ENCODE measurements at regions not wholly inside any gene's neighbourhood (a gene's known extent, or its start where the extent isn't known, plus 50 kb on each side); places are given as distances from the start of the nearest gene placed in this dataset.

DNA sequence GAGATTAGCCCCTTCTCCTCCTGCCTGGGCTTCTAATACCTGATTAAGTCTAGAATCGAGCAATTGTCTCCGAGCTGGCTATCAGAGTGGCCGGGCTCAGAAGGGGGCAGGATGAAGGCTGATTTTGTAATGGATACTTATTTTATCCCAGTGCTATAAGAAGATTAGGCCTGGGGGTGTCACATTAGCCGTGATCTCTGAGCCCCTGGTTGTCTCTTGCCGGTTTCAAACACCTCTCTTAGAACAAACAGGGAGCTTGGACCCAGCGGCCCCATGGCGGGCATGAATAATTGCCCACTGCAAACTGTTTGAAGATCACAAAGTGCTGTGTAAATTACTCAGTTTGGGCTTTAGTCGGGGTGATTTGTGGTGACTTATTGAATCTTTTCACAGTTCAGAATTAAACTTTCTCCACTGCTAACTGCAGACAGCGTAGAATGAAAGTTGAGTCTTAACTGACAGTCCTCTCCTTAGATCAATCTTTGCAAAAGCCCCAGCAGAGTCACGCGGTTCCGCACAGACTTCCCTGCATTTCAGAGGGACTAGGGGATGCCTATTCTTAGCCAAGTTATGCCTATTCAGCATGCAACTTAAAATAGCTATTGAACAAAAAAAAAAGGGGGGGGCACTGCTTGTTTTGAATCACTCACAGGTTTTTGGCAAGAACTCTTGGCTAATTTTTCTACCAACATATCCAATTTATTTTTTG lies 200.6 kb upstream of the IRX1 start:
- DNase-seq (ENCODE audit: low read depth, low spot score) (no peak), ATAC-seq (no peak)
- POLR2A ChIA-PET, result no interaction called here
- intact Hi-C loops (cut with micrococcal nuclease; ENCODE audit: unreplicated experiment), result no loop called here
- no peak overlapping the region for H3K4me3 ChIP-seq (ENCODE audit: low read depth in 2 of 2, low read length in 2 of 2)
- TF ChIP-seq, protein P1, sequence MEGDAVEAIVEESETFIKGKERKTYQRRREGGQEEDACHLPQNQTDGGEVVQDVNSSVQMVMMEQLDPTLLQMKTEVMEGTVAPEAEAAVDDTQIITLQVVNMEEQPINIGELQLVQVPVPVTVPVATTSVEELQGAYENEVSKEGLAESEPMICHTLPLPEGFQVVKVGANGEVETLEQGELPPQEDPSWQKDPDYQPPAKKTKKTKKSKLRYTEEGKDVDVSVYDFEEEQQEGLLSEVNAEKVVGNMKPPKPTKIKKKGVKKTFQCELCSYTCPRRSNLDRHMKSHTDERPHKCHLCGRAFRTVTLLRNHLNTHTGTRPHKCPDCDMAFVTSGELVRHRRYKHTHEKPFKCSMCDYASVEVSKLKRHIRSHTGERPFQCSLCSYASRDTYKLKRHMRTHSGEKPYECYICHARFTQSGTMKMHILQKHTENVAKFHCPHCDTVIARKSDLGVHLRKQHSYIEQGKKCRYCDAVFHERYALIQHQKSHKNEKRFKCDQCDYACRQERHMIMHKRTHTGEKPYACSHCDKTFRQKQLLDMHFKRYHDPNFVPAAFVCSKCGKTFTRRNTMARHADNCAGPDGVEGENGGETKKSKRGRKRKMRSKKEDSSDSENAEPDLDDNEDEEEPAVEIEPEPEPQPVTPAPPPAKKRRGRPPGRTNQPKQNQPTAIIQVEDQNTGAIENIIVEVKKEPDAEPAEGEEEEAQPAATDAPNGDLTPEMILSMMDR (IDR thresholded peaks at IDR 0.05), result no peak
- no peak for TF ChIP-seq SIN3A (IDR thresholded peaks at IDR 0.05; ENCODE audit: borderline replicate concordance, insufficient read depth, low read depth, low read length)
- H3K27me3 ChIP-seq (ENCODE audit: control insufficient read depth, insufficient read depth, low read length), result no peaks in the 10 kb centered on the region
- CTCF ChIA-PET, result no interaction called here
- in situ Hi-C loops (cut with HindIII; ENCODE audit: low pct_unique_long_range_greater_than_20kb, low sequenced_read_pairs), result no loop called here
- no peaks in the 10 kb centered on the region for H3K36me3 ChIP-seq (ENCODE audit: control insufficient read depth, insufficient read depth, low read length)
- no peaks in the 10 kb centered on the region for H3K4me1 ChIP-seq (ENCODE audit: control insufficient read depth, insufficient read depth, low read length)
- H3K9me3 ChIP-seq (ENCODE audit: control insufficient read depth, insufficient read depth, low read depth, low read length), result no peaks in the 10 kb centered on the region
- BruUV-seq (replicated peaks), result no TSS peak
- H3K27ac ChIP-seq (ENCODE audit: low read length), result no peak overlapping the region

DNA sequence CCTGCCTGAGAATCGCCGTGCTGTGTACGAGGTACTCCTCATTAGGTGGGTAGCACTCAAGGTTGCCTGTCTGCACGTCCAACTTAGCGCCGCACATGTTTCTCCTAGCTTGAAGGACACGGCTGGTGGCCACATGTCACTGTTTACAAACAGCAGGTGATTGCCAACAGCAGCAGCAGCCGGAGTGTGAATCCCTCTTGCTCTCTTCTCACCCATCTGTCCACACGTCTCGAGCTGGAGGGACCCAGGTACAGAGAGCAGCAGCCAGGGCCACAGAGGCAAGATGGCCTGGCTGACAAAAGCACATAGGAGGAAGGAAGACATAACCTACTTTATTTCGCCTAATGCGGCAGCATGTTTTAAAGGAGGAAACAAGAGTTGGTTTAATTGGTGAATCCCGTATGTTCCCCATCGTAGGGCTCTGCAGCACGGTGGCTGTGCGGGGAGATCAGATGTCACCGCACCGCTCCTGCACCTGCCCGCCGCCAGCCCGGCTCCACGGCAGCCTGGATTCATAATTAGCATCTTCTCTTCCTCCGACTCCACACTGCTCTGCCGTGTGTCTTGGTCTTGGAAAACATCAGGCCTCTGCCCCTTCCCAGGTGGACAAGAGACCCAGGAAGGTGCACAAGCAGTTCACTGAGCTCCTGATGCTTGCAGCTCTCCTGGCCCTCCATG lies 201.6 kb upstream of the IRX1 start:
- BruUV-seq (replicated peaks), result no TSS peak
- no peak for TF ChIP-seq POLR2AphosphoS5 (IDR thresholded peaks at IDR 0.05; ENCODE audit: low read depth, low read length)
- no peak for TF ChIP-seq TCF7L2 (IDR thresholded peaks at IDR 0.05; ENCODE audit: low read depth, low read length)
- Histone ChIP-seq H3K27me3 (ENCODE audit: control insufficient read depth, insufficient read depth, low read length) (no peaks in the 10 kb centered on the region), H3K4me3 (ENCODE audit: low read depth in 2 of 2, low read length in 2 of 2) (no peak overlapping the region), H3K4me1 (ENCODE audit: control insufficient read depth, insufficient read depth, low read length) (no peaks in the 10 kb centered on the region), H3K27ac (ENCODE audit: low read length) (no peak overlapping the region), H3K9me3 (ENCODE audit: control insufficient read depth, insufficient read depth, low read depth, low read length) (no peaks in the 10 kb centered on the region), H3K36me3 (ENCODE audit: control insufficient read depth, insufficient read depth, low read length) (no peaks in the 10 kb centered on the region)
- POLR2A ChIA-PET, result no interaction called here
- CTCF ChIA-PET, result no interaction called here
- in situ Hi-C loops (cut with HindIII; ENCODE audit: low pct_unique_long_range_greater_than_20kb, low sequenced_read_pairs), result no loop called here
- no peak for DNase-seq (ENCODE audit: low read depth, low spot score)
- intact Hi-C loops (cut with micrococcal nuclease; ENCODE audit: unreplicated experiment), result no loop called here
- ATAC-seq, result no peak

DNA sequence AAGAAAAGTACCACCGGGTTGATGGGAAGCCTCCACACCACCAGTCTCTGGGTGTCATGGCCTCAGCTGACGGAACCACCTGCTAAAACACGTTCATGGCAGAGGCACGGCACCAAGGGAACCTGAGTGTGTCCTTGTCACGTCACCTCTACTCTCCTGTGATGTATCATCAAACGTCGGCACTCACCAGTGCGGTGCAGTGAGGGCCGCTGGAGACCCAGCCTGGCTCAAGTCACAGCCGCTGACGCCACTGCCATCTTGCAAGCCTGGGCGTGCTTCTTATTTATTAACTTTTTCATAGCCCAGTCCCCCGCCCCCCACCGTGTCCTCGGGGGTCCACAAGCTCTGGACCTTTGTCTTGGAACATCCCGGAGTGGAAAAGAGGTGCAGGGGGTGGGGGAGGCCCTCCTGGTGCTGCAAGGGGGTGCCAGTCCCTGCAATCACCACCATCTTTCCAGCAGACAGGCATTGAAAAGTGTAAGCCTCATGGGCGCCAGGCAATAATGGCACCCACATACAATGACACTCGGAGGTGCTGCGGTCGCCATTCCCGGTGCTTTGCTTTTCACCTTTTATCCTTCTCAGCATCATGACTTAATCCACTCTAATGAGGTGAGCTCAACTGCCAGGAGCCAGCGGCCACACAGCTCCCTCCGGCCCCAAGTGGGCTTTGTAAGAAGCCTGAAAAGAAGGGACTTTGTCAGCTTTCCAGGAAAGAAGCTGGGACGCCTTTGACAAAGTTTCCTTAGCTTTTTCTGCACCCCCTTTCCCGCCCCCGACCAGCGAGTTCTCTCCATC lies 202.3 kb upstream of the IRX1 start:
- in situ Hi-C loops (cut with HindIII; ENCODE audit: low pct_unique_long_range_greater_than_20kb, low sequenced_read_pairs), result no loop called here
- CTCF ChIA-PET, result no interaction called here

More for the DNA sequence above, 202.3 kb upstream of the IRX1 start:
- no peaks in the 10 kb centered on the region for H3K27me3 ChIP-seq (ENCODE audit: control insufficient read depth, insufficient read depth, low read length)
- H3K36me3 ChIP-seq (ENCODE audit: control insufficient read depth, insufficient read depth, low read length), result no peaks in the 10 kb centered on the region
- BruUV-seq (replicated peaks), result no TSS peak
- TF ChIP-seq, protein P2, sequence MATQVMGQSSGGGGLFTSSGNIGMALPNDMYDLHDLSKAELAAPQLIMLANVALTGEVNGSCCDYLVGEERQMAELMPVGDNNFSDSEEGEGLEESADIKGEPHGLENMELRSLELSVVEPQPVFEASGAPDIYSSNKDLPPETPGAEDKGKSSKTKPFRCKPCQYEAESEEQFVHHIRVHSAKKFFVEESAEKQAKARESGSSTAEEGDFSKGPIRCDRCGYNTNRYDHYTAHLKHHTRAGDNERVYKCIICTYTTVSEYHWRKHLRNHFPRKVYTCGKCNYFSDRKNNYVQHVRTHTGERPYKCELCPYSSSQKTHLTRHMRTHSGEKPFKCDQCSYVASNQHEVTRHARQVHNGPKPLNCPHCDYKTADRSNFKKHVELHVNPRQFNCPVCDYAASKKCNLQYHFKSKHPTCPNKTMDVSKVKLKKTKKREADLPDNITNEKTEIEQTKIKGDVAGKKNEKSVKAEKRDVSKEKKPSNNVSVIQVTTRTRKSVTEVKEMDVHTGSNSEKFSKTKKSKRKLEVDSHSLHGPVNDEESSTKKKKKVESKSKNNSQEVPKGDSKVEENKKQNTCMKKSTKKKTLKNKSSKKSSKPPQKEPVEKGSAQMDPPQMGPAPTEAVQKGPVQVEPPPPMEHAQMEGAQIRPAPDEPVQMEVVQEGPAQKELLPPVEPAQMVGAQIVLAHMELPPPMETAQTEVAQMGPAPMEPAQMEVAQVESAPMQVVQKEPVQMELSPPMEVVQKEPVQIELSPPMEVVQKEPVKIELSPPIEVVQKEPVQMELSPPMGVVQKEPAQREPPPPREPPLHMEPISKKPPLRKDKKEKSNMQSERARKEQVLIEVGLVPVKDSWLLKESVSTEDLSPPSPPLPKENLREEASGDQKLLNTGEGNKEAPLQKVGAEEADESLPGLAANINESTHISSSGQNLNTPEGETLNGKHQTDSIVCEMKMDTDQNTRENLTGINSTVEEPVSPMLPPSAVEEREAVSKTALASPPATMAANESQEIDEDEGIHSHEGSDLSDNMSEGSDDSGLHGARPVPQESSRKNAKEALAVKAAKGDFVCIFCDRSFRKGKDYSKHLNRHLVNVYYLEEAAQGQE (IDR thresholded peaks at IDR 0.05; ENCODE audit: insufficient read depth in 1 of 2, low read depth in 2 of 2, low read length in 1 of 2), result no peak
- TF ChIP-seq, protein P1 (IDR thresholded peaks at IDR 0.05), result no peak
- TF ChIP-seq POLR2AphosphoS5 (IDR thresholded peaks at IDR 0.05; ENCODE audit: low read depth, low read length), result no peak
- no peak for TF ChIP-seq TCF7L2 (IDR thresholded peaks at IDR 0.05; ENCODE audit: low read depth, low read length)
- intact Hi-C loops (cut with micrococcal nuclease; ENCODE audit: unreplicated experiment), result no loop called here
- no peak for ATAC-seq
- no peak overlapping the region for H3K27ac ChIP-seq (ENCODE audit: low read length)
- H3K4me3 ChIP-seq (ENCODE audit: low read depth in 2 of 2, low read length in 2 of 2), result no peak overlapping the region
- H3K4me1 ChIP-seq (ENCODE audit: control insufficient read depth, insufficient read depth, low read length), result no peaks in the 10 kb centered on the region
- DNase-seq (ENCODE audit: low read depth, low spot score), result no peak
- POLR2A ChIA-PET, result no interaction called here
- H3K9me3 ChIP-seq (ENCODE audit: control insufficient read depth, insufficient read depth, low read depth, low read length), result no peaks in the 10 kb centered on the region

Data from Panc1 (cell line).